ENCODE measurements at regions not wholly inside any gene's neighbourhood (a gene's known extent, or its start where the extent isn't known, plus 50 kb on each side); places are given as distances from the start of the nearest gene placed in this dataset.

DNA sequence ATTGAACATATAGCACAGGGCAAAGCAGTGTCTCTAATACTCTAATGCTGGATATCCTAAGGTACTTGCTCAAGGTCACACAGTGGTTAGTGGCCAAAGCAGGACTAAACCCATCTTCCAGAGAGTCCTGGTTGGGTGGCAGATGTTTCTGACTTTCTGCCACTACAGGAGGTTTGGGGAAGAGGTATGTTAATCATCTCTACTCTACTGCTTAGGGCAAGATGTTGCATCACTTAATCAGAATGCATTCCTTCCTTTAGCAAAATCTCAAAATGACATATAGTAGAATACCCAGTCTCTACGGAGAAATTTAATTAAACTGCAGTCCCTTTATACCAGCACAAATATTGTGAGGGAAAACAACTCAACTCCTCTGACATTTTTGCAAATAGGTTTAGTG, 190.7 kb upstream of the FAM241A start:
- TF ChIP-seq RFX5 (IDR thresholded peaks at IDR 0.05) (no peak), MAX (IDR thresholded peaks at IDR 0.05) (no peak)
- TF ChIP-seq, protein P1, sequence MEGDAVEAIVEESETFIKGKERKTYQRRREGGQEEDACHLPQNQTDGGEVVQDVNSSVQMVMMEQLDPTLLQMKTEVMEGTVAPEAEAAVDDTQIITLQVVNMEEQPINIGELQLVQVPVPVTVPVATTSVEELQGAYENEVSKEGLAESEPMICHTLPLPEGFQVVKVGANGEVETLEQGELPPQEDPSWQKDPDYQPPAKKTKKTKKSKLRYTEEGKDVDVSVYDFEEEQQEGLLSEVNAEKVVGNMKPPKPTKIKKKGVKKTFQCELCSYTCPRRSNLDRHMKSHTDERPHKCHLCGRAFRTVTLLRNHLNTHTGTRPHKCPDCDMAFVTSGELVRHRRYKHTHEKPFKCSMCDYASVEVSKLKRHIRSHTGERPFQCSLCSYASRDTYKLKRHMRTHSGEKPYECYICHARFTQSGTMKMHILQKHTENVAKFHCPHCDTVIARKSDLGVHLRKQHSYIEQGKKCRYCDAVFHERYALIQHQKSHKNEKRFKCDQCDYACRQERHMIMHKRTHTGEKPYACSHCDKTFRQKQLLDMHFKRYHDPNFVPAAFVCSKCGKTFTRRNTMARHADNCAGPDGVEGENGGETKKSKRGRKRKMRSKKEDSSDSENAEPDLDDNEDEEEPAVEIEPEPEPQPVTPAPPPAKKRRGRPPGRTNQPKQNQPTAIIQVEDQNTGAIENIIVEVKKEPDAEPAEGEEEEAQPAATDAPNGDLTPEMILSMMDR (IDR thresholded peaks at IDR 0.05): no peak
